Left renal cortex interstitium (tissue), 4 donors: ENCODE measurements at regions not wholly inside any gene's neighbourhood (a gene's known extent, or its start where the extent isn't known, plus 50 kb on each side); places are given as distances from the start of the nearest gene placed in this dataset.

ENCODE experiments used
- DNase-seq, 4 donors: peaks; one replicate each; pipeline ENCODE4 v3.0.0-alpha.2; 2013; ENCODE audit warnings: low read depth in 4 of 4, low spot score in 2 of 4, missing footprints in 1 of 4

GRCh38 chr2:7207631-7208030 lies 290.4 kb downstream of the RNF144A start:
- DNase-seq = no peak

- no peak for DNase-seq
Observed at GRCh38 chr2:7209757-7210555, 292.7 kb downstream of the RNF144A start.

GRCh38 chr2:7210712-7211111 lies 293.5 kb downstream of the RNF144A start:
- no peak for DNase-seq

- DNase-seq = no peak
Observed at GRCh38 chr2:7225848-7226247, 308.6 kb downstream of the RNF144A start.

GRCh38 chr2:7226501-7226900 lies 309.3 kb downstream of the RNF144A start:
- no peak for DNase-seq

- no peak for DNase-seq
Observed at GRCh38 chr2:7233126-7233525, 315.9 kb downstream of the RNF144A start.

- no peak for DNase-seq
Observed at GRCh38 chr2:7237466-7237865, 320.3 kb downstream of the RNF144A start.

- no peak for DNase-seq
Observed at GRCh38 chr2:7239078-7239477, 321.9 kb downstream of the RNF144A start.

GRCh38 chr2:7241041-7241745 lies 324.0 kb downstream of the RNF144A start:
- no peak for DNase-seq

GRCh38 chr2:7242189-7242867 lies 325.1 kb downstream of the RNF144A start:
- DNase-seq = no peak

GRCh38 chr2:7243276-7243675 lies 326.1 kb downstream of the RNF144A start:
- DNase-seq = no peak

- no peak for DNase-seq
Observed at GRCh38 chr2:7256377-7256776, 339.2 kb downstream of the RNF144A start.

GRCh38 chr2:7262727-7263126 lies 345.5 kb downstream of the RNF144A start:
- DNase-seq = no peak

- DNase-seq = no peak
Observed at GRCh38 chr2:7264791-7265190, 347.6 kb downstream of the RNF144A start.

- DNase-seq = no peak
Observed at GRCh38 chr2:7265286-7265685, 348.1 kb downstream of the RNF144A start.

- no peak for DNase-seq
Observed at GRCh38 chr2:7269106-7269643, 352.0 kb downstream of the RNF144A start.

- no peak for DNase-seq
Observed at GRCh38 chr2:7270011-7270431, 352.8 kb downstream of the RNF144A start.

- DNase-seq = no peak
Observed at GRCh38 chr2:7272210-7272609, 355.0 kb downstream of the RNF144A start.

GRCh38 chr2:7278984-7279383 lies 361.8 kb downstream of the RNF144A start:
- DNase-seq = no peak

- no peak for DNase-seq
Observed at GRCh38 chr2:7279421-7279949, 362.3 kb downstream of the RNF144A start.

GRCh38 chr2:7280790-7281189 lies 363.6 kb downstream of the RNF144A start:
- no peak for DNase-seq
